T-cell (primary cell): ENCODE measurements at regions not wholly inside any gene's neighbourhood (a gene's known extent, or its start where the extent isn't known, plus 50 kb on each side); places are given as distances from the start of the nearest gene placed in this dataset.

Source experiments
- ATAC-seq, 4 experiments: fragments of 200-7000 bp in 3 of 4; fragments of 150-1000 bp in 1 of 4; cut with Tn5 transposase; replicated peaks in 1 of 4; 1 replicate in 3 of 4; 2 replicates in 1 of 4; pipeline ENCODE4 v1.10.0; 2021; ENCODE audit warnings: moderate library complexity in 3 of 4, mild to moderate bottlenecking in 2 of 4, moderate number of reproducible peaks in 1 of 4
- CTCF ChIA-PET, 2 donors: fragments of 300-600 bp; sonication (Branson Sonifier 250); formaldehyde crosslinking; loops; one replicate each; lab custom pipeline; 2022; ENCODE audit warnings: antibody characterized with exemption in 2 of 2; lab: Charles Lee
- POLR2A ChIA-PET, 2 donors: fragments of 300-600 bp; sonication (Branson Sonifier 250); formaldehyde crosslinking; loops; one replicate each; lab custom pipeline; 2022; ENCODE audit warnings: antibody characterized with exemption in 2 of 2; lab: Charles Lee
- DNase-seq, 35 experiments: peaks; one replicate each; pipeline versions ENCODE4 v3.0.0 to v3.0.0-alpha.2; 2013 to 2023
- H3K27ac ChIP-seq: one replicate; pipeline ENCODE4 v1.5.1; 2013; ENCODE audit warnings: low read length
- H3K27me3 ChIP-seq, 2 experiments: replicated peaks in 1 of 2; 1 replicate in 1 of 2; 2 replicates in 1 of 2; pipeline versions ENCODE4 v1.6.1 to v1.7.0; 2013; ENCODE audit warnings: low read length in 1 of 2, mixed read lengths in 1 of 2; ENCODE audit not compliant: control insufficient read depth in 2 of 2, insufficient read depth in 2 of 2; ENCODE audit errors: extremely low read depth in 1 of 2
- H3K36me3 ChIP-seq, 2 donors: 1 replicate in 1 of 2; 2 replicates in 1 of 2; pipeline versions ENCODE4 v1.6.1 to v1.7.0; 2013; ENCODE audit warnings: low read length in 1 of 2; ENCODE audit not compliant: control insufficient read depth in 2 of 2, insufficient read depth in 1 of 2; ENCODE audit errors: extremely low read depth in 1 of 2
- H3K4me1 ChIP-seq, 2 experiments: 1 replicate in 1 of 2; 2 replicates in 1 of 2; pipeline versions ENCODE4 v1.6.1 to v1.7.0; 2013; ENCODE audit warnings: low read length in 2 of 2, mixed read lengths in 1 of 2; ENCODE audit not compliant: insufficient read depth in 2 of 2, control insufficient read depth in 1 of 2; ENCODE audit errors: extremely low read depth in 1 of 2
- H3K4me3 ChIP-seq, 2 donors: 1 replicate in 1 of 2; 2 replicates in 1 of 2; pipeline versions ENCODE4 v1.5.1 to v1.7.0; 2013; ENCODE audit warnings: mild to moderate bottlenecking in 2 of 2, low read length in 1 of 2, moderate library complexity in 1 of 2; ENCODE audit not compliant: control insufficient read depth in 1 of 2; ENCODE audit errors: extremely low read depth in 1 of 2
- H3K9me3 ChIP-seq: 2 replicates; pipeline ENCODE4 v1.7.0; 2013
- H3K27ac Mint-ChIP-seq, 2 donors: one replicate each; pipeline ENCODE4 v1.8.0; 2020 to 2021; ENCODE audit warnings: mild to moderate bottlenecking in 2 of 2, mixed read lengths in 2 of 2
- H3K27me3 Mint-ChIP-seq, 2 donors: one replicate each; pipeline ENCODE4 v1.8.0; 2021 to 2022; ENCODE audit warnings: mixed read lengths in 2 of 2
- H3K36me3 Mint-ChIP-seq: one replicate; pipeline ENCODE4 v1.8.0; 2021; ENCODE audit warnings: mixed read lengths
- H3K4me1 Mint-ChIP-seq, 3 donors: one replicate each; pipeline ENCODE4 v1.8.0; 2020 to 2022; ENCODE audit warnings: mixed read lengths in 3 of 3, mild to moderate bottlenecking in 1 of 3
- H3K4me3 Mint-ChIP-seq, 3 donors: one replicate each; pipeline ENCODE4 v1.8.0; 2020 to 2022; ENCODE audit warnings: mild to moderate bottlenecking in 3 of 3, mixed read lengths in 3 of 3, moderate library complexity in 3 of 3
- H3K9me3 Mint-ChIP-seq, 3 donors: one replicate each; pipeline ENCODE4 v1.8.0; 2020 to 2022; ENCODE audit warnings: mixed read lengths in 3 of 3
- WGBS: methylation state at CpG from one replicate; pipeline ENCODE4 v1.1.5; 2013; ENCODE audit warnings: missing lambda C conversion rate; ENCODE audit not compliant: insufficient coverage; 5-methylcytosine and 5-hydroxymethylcytosine counted together

DNA sequence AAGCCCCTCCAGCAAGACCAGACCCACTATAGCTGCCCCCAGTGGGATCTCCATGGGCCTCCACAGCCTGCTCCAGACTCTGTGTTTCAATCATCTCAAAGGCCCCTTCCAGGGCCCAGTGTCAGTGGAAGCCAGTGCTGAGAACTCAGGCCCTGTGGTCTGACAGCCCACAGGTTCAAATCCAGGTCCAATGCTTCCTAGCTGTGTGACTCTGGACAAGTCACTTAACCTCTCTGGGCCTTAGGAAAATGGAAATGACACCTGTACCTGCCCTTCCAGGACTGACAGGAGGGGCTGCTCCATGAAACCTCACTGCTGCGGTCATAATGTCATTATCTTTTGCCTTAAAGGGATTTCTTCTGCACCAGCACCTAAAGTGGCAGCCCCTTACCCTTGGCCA, 101.9 kb downstream of the NCOR2 start:
- peak overlapping the region; percentile 32 to 46 for H3K4me3 ChIP-seq
- H3K4me1 Mint-ChIP-seq: peaks cover 36 to 64% (median 51%) of the 10 kb centered on the region in 3 donors
- H3K27me3 Mint-ChIP-seq: no peaks in the 10 kb centered on the region
- 90% methylated on average over 1 of the region's 1 CpG for WGBS
- H3K27me3 ChIP-seq: no peaks in the 10 kb centered on the region
- peak overlapping the region; percentile 80 for H3K27ac Mint-ChIP-seq
- peaks cover 10 to 44% of the 10 kb centered on the region in 2 experiments for H3K4me1 ChIP-seq
- peaks cover 0 to 6% (median 0%) of the 10 kb centered on the region in 3 donors for H3K9me3 Mint-ChIP-seq
- H3K27ac ChIP-seq: peak overlapping the region; percentile 79
- no peaks in the 10 kb centered on the region for H3K9me3 ChIP-seq
- H3K36me3 Mint-ChIP-seq: peaks cover 29% of the 10 kb centered on the region
- ATAC-seq: no peak
- H3K36me3 ChIP-seq: peaks cover 14 to 22% of the 10 kb centered on the region in 2 donors
- H3K4me3 Mint-ChIP-seq: peak overlapping the region; percentile 41 to 73 (median 73)
- ChIA-PET CTCF (interaction anchor here (0.5 to 1.5 kb wide), 3 partner anchors 10 to 170 kb away, joined by 4 to 9 read pairs (median 4); no protein-coding TSS in a partner anchor), POLR2A (no interaction called here)
- no peak for DNase-seq

DNA sequence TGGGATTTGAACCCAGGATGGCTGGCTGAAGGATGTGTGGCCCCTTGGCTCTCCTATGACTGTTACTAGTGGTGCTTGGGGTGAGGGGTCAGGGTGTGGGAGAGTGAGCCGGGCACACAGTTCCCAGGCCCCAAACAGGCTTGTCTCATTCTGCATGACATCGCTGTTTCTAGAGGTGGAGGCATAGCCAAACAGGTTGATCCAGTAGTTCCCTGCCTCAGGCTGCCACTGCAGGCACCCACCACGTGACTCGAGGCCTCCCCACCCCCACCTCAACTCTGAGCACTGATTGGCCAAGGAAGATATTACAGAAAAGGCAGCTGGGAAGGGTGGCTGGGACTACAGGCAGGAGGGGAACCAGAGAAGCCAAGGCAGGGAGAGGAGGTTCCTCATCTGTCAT, 102.6 kb downstream of the NCOR2 start:
- peak overlapping the region; percentile 36 to 82 for H3K27ac Mint-ChIP-seq
- peaks cover 10 to 45% of the 10 kb centered on the region in 2 experiments for H3K4me1 ChIP-seq
- POLR2A ChIA-PET: no interaction called here
- peak overlapping the region; percentile 21 to 51 (median 43) for H3K4me3 Mint-ChIP-seq
- CTCF ChIA-PET: interaction anchor here in 1 of 2 donors (0.5 kb wide), 1 partner anchor 170 kb away, joined by 4 read pairs; no protein-coding TSS in a partner anchor
- peaks cover 14 to 25% of the 10 kb centered on the region in 2 donors for H3K36me3 ChIP-seq
- peaks cover 27% of the 10 kb centered on the region for H3K36me3 Mint-ChIP-seq
- peak overlapping the region; percentile 79 for H3K27ac ChIP-seq
- ATAC-seq: no peak
- peaks cover 0 to 6% (median 0%) of the 10 kb centered on the region in 3 donors for H3K9me3 Mint-ChIP-seq
- no peaks in the 10 kb centered on the region for H3K9me3 ChIP-seq
- H3K4me3 ChIP-seq: no peak overlapping the region
- no peaks in the 10 kb centered on the region for H3K27me3 Mint-ChIP-seq
- H3K4me1 Mint-ChIP-seq: peaks cover 39 to 60% (median 45%) of the 10 kb centered on the region in 3 donors
- WGBS: 100% methylated on average over 2 of the region's 4 CpGs
- no peaks in the 10 kb centered on the region for H3K27me3 ChIP-seq
- no peak for DNase-seq

DNA sequence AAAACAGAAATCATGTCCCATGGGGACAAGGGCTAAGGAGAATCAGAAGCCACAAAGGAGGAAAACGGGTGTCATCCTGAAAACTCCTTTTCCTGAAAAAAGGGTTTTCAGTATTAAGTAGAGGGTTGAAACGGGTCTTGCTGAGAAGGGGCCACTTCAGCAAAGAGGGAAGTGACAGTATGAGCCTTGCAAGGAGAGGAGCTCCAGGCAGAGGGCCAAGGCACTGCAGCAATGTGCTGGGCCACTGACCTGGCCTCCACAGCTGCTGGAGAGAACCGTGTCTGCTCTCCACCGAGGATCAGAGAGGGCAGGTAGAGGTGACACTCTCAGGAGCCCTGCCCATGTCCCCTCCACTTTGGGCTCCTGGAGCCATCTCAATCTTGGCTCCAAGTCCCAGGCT, 103.3 kb downstream of the NCOR2 start:
- ChIA-PET POLR2A (interaction anchor here in 1 of 2 donors (0.5 kb wide), 1 partner anchor 1253 kb away, joined by 8 read pairs; no protein-coding TSS in a partner anchor), CTCF (no interaction called here)
- Mint-ChIP-seq H3K27me3 (no peaks in the 10 kb centered on the region), H3K4me3 (peak overlapping the region in 1 of 3 donors; percentile 51), H3K36me3 (peaks cover 33% of the 10 kb centered on the region), H3K4me1 (peaks cover 39 to 58% (median 41%) of the 10 kb centered on the region in 3 donors), H3K9me3 (peaks cover 0 to 6% (median 0%) of the 10 kb centered on the region in 3 donors), H3K27ac (peak overlapping the region in 1 of 2 donors; percentile 36)
- Histone ChIP-seq H3K4me1 (peaks cover 10 to 39% of the 10 kb centered on the region in 2 experiments), H3K27ac (no peak overlapping the region), H3K36me3 (peaks cover 19 to 32% of the 10 kb centered on the region in 2 donors), H3K4me3 (no peak overlapping the region), H3K27me3 (no peaks in the 10 kb centered on the region), H3K9me3 (no peaks in the 10 kb centered on the region)
- WGBS: 79% methylated on average over 4 of the region's 4 CpGs
- ATAC-seq: no peak
- DNase-seq: no peak

DNA sequence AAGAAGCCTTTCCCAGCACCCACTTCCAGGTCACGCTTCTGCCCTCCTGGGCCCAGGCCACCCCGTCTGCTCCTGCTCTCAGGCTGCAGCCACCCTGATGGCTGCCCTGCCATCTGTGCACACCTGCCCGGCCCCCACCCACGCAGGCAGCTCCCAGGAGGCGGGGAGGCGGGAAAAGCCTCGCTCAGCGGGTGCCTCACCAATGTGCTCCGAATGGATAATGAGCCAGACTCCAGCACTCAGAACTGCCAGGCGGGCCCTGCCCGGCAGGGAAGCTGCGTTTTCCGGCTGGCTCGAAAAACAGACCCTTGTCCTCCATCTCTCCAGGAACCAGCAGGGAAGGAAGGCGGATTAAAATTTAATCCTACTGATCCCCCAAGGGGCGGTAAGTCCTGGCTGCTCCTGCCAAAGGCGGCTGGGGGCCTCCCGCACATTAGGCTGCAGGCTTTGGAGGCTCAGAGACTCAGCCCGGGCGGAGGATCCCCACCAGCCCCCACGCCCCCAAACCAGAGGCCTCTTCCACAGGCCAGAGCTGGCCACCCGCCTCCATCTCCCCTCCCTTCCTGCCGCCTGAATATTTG, 104.0 kb downstream of the NCOR2 start:
- Histone ChIP-seq H3K27me3 (no peaks in the 10 kb centered on the region), H3K4me1 (peaks cover 10 to 42% of the 10 kb centered on the region in 2 experiments), H3K36me3 (peaks cover 19 to 32% of the 10 kb centered on the region in 2 donors), H3K9me3 (no peaks in the 10 kb centered on the region), H3K27ac (no peak overlapping the region), H3K4me3 (no peak overlapping the region)
- Mint-ChIP-seq H3K27me3 (no peaks in the 10 kb centered on the region), H3K27ac (no peak overlapping the region), H3K4me1 (peaks cover 37 to 60% (median 41%) of the 10 kb centered on the region in 3 donors), H3K4me3 (no peak overlapping the region), H3K9me3 (peaks cover 0 to 6% (median 0%) of the 10 kb centered on the region in 3 donors), H3K36me3 (peaks cover 34% of the 10 kb centered on the region)
- ChIA-PET POLR2A (interaction anchor here in 1 of 2 donors (0.5 to 0.7 kb wide), 2 partner anchors 10 to 1252 kb away, joined by 3 to 8 read pairs; no protein-coding TSS in a partner anchor), CTCF (no interaction called here)
- DNase-seq (no peak), ATAC-seq (no peak)
- WGBS: 94% methylated on average over 14 of the region's 23 CpGs

DNA sequence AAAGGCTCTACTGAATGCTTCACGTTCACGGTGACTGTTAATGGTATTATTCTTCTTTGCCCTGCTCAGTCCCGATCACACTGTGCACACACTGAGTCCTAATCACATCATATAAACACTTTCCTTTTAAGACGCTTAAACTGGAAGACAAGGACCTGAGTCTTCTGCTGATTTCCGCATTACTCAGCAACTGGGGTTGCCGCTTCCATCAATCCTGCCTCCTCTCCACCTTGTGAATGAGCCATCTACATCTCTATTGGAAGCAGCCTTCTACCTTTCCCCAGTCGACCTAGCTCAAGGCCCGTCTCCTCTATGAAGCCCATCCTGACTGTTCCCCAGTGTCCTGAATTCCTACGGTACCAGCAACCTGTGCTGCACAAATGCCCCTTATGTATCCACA, 104.7 kb downstream of the NCOR2 start:
- Histone ChIP-seq H3K4me1 (peaks cover 10 to 49% of the 10 kb centered on the region in 2 experiments), H3K27me3 (no peaks in the 10 kb centered on the region), H3K36me3 (peaks cover 19 to 32% of the 10 kb centered on the region in 2 donors), H3K9me3 (no peaks in the 10 kb centered on the region), H3K27ac (no peak overlapping the region), H3K4me3 (no peak overlapping the region)
- H3K27me3 Mint-ChIP-seq: no peaks in the 10 kb centered on the region
- H3K9me3 Mint-ChIP-seq: peaks cover 0 to 6% (median 0%) of the 10 kb centered on the region in 3 donors
- POLR2A ChIA-PET: interaction anchor here in 1 of 2 donors (0.7 kb wide), 1 partner anchor 9 kb away, joined by 3 read pairs; no protein-coding TSS in a partner anchor
- CTCF ChIA-PET: no interaction called here
- peak overlapping the region in 1 of 2 donors; percentile 65 for H3K27ac Mint-ChIP-seq
- no peak for DNase-seq
- H3K36me3 Mint-ChIP-seq: peaks cover 34% of the 10 kb centered on the region
- H3K4me3 Mint-ChIP-seq: no peak overlapping the region
- H3K4me1 Mint-ChIP-seq: peaks cover 37 to 67% (median 41%) of the 10 kb centered on the region in 3 donors
- no peak for ATAC-seq
- WGBS: 98% methylated on average over 8 of the region's 9 CpGs

DNA sequence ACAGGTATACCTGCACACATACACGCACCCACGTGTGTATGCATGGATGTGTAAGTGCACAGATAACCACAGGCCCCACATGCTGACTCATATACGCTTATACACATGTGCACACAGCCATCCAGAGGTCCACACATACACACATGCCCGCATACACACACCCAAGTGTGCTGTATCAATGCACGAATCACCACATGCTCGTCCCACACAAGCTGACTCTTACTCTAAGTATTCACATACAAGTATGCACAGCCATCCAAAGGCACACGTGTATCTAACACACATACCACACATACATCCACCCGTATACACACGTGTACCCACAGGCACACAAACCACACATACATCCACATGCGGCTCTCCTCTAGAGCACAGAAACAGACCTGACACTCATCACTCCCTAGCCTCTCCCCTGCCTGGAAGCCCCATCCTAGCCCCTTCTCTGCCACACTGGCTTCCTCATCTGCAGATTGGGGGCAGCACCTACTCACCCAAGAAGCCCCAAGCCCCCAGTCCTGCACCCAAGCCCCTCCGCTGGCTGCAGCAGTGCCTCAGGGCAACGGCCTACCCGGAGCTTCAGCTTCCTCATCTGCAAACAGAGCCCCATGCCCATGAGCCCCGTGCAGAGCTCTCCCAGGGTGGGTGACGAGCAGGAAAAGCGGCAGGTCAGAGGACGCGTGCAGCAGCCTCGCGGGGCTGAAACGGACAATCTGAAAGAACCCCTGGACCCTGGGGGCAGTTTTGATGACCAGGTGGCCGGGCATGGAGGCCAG, 105.4 kb downstream of the NCOR2 start:
- ChIA-PET CTCF (no interaction called here), POLR2A (no interaction called here)
- Mint-ChIP-seq H3K4me3 (no peak overlapping the region), H3K27ac (peak overlapping the region; percentile 1 to 13), H3K36me3 (peaks cover 34% of the 10 kb centered on the region), H3K4me1 (peaks cover 37 to 67% (median 40%) of the 10 kb centered on the region in 3 donors), H3K9me3 (peaks cover 0 to 6% (median 0%) of the 10 kb centered on the region in 3 donors), H3K27me3 (no peaks in the 10 kb centered on the region)
- Histone ChIP-seq H3K9me3 (no peaks in the 10 kb centered on the region), H3K27ac (no peak overlapping the region), H3K27me3 (no peaks in the 10 kb centered on the region), H3K4me3 (no peak overlapping the region), H3K4me1 (peaks cover 10 to 55% of the 10 kb centered on the region in 2 experiments), H3K36me3 (peaks cover 19 to 32% of the 10 kb centered on the region in 2 donors)
- DNase-seq (no peak), ATAC-seq (no peak)
- 93% methylated on average over 20 of the region's 22 CpGs for WGBS
